ENCODE measurements at regions not wholly inside any gene's neighbourhood (a gene's known extent, or its start where the extent isn't known, plus 50 kb on each side); places are given as distances from the start of the nearest gene placed in this dataset.

- no peak overlapping the region for H3K4me3 ChIP-seq (ENCODE audit: low read depth, low read length)
- no peak for TF ChIP-seq CTCF (IDR thresholded peaks at IDR 0.05; ENCODE audit: low read depth, low read length)
Measured at GRCh38 chr16:86727131-86727530, 148.8 kb downstream of the FOXL1 start.

GRCh38 chr16:86727632-86728031 is 149.3 kb downstream of the FOXL1 start:
- no peak for TF ChIP-seq CTCF (IDR thresholded peaks at IDR 0.05; ENCODE audit: low read depth, low read length)
- no peak overlapping the region for H3K4me3 ChIP-seq (ENCODE audit: low read depth, low read length)

- no peak for TF ChIP-seq CTCF (IDR thresholded peaks at IDR 0.05; ENCODE audit: low read depth, low read length)
- no peak overlapping the region for H3K4me3 ChIP-seq (ENCODE audit: low read depth, low read length)
Measured at GRCh38 chr16:86729686-86730085, 151.3 kb downstream of the FOXL1 start.

GRCh38 chr16:86730086-86730485 is 151.7 kb downstream of the FOXL1 start:
- H3K4me3 ChIP-seq (ENCODE audit: low read depth, low read length), result no peak overlapping the region
- no peak for TF ChIP-seq CTCF (IDR thresholded peaks at IDR 0.05; ENCODE audit: low read depth, low read length)

- TF ChIP-seq CTCF (IDR thresholded peaks at IDR 0.05; ENCODE audit: low read depth, low read length), result no peak
- H3K4me3 ChIP-seq (ENCODE audit: low read depth, low read length), result no peak overlapping the region
Measured at GRCh38 chr16:86730597-86730996, 152.2 kb downstream of the FOXL1 start.

- TF ChIP-seq CTCF (IDR thresholded peaks at IDR 0.05; ENCODE audit: low read depth, low read length), result no peak
- H3K4me3 ChIP-seq (ENCODE audit: low read depth, low read length), result no peak overlapping the region
Measured at GRCh38 chr16:86732621-86733295, 154.4 kb downstream of the FOXL1 start.

GRCh38 chr16:86733546-86734254 is 155.4 kb downstream of the FOXL1 start:
- no peak for TF ChIP-seq CTCF (IDR thresholded peaks at IDR 0.05; ENCODE audit: low read depth, low read length)
- H3K4me3 ChIP-seq (ENCODE audit: low read depth, low read length), result no peak overlapping the region
